Liver (tissue), 8 donors: ENCODE measurements at regions not wholly inside any gene's neighbourhood (a gene's known extent, or its start where the extent isn't known, plus 50 kb on each side); places are given as distances from the start of the nearest gene placed in this dataset.

Experiments
- DNase-seq: peaks from one replicate; pipeline ENCODE4 v3.0.0-alpha.2; 2017; ENCODE audit warnings: low spot score
- H3K27ac ChIP-seq, 2 donors: one replicate each; pipeline ENCODE4 v1.7.0; 2013; ENCODE audit warnings: inconsistent platforms in 2 of 2, low read length in 2 of 2, control low read depth in 1 of 2, low read depth in 1 of 2, mild to moderate bottlenecking in 1 of 2
- H3K27me3 ChIP-seq, 4 donors: one replicate each; pipeline versions ENCODE4 v1.6.1 to v1.7.0; 2013; ENCODE audit warnings: low read length in 3 of 4, inconsistent platforms in 1 of 4, mild to moderate bottlenecking in 1 of 4, moderate library complexity in 1 of 4; ENCODE audit not compliant: control insufficient read depth in 4 of 4, insufficient read depth in 4 of 4
- H3K36me3 ChIP-seq, 4 donors: one replicate each; pipeline versions ENCODE4 v1.6.1 to v1.7.0; 2013; ENCODE audit warnings: low read length in 3 of 4, mild to moderate bottlenecking in 3 of 4, low read depth in 1 of 4, moderate library complexity in 1 of 4; ENCODE audit not compliant: control insufficient read depth in 4 of 4, insufficient read depth in 3 of 4
- H3K4me1 ChIP-seq, 4 donors: one replicate each; pipeline versions ENCODE4 v1.6.1 to v1.7.0; 2013; ENCODE audit warnings: low read length in 3 of 4, mild to moderate bottlenecking in 3 of 4, moderate library complexity in 1 of 4; ENCODE audit not compliant: control insufficient read depth in 4 of 4, insufficient read depth in 4 of 4
- H3K4me3 ChIP-seq, 3 donors: one replicate each; pipeline versions ENCODE4 v1.6.1 to v1.7.0; 2013; ENCODE audit warnings: low read length in 3 of 3, control low read depth in 1 of 3, low read depth in 1 of 3, mild to moderate bottlenecking in 1 of 3
- H3K9ac ChIP-seq, 2 donors: one replicate each; pipeline ENCODE4 v1.7.0; 2013; ENCODE audit warnings: low read length in 2 of 2, mild to moderate bottlenecking in 2 of 2, moderate library complexity in 2 of 2, control low read depth in 1 of 2, low read depth in 1 of 2
- H3K9me3 ChIP-seq, 4 donors: one replicate each; pipeline versions ENCODE4 v1.6.1 to v1.7.0; 2013; ENCODE audit warnings: low read length in 3 of 4; ENCODE audit not compliant: control insufficient read depth in 4 of 4
- FOXA2 ChIP-seq: IDR thresholded peaks from 2 replicates; pipeline ENCODE4 v1.6.1; 2016; ENCODE audit warnings: antibody characterized with exemption
- GABPA ChIP-seq, 2 donors: IDR thresholded peaks in 1 of 2; conservative IDR thresholded peaks in 1 of 2; 2 replicates each; pipeline ENCODE4 v1.6.1; 2016; ENCODE audit warnings: antibody characterized with exemption in 2 of 2, mild to moderate bottlenecking in 1 of 2, moderate library complexity in 1 of 2
- HNF4G ChIP-seq: IDR thresholded peaks from 2 replicates; pipeline ENCODE4 v1.6.1; 2016; ENCODE audit warnings: antibody characterized with exemption
- JUND ChIP-seq, 2 donors: IDR thresholded peaks; 2 replicates each; pipeline ENCODE4 v1.6.1; 2016; ENCODE audit warnings: antibody characterized with exemption in 2 of 2
- NR2F2 ChIP-seq: IDR thresholded peaks from 2 replicates; pipeline ENCODE4 v1.6.1; 2016; ENCODE audit warnings: antibody characterized with exemption
- RXRA ChIP-seq, 2 donors: IDR thresholded peaks; 2 replicates each; pipeline ENCODE4 v1.6.1; 2017 to 2018; ENCODE audit warnings: antibody characterized with exemption in 2 of 2, mild to moderate bottlenecking in 1 of 2
- SP1 ChIP-seq: IDR thresholded peaks from 2 replicates; pipeline ENCODE4 v1.6.1; 2018; ENCODE audit warnings: antibody characterized with exemption, mild to moderate bottlenecking
- TAF1 ChIP-seq: conservative IDR thresholded peaks from 2 replicates; pipeline ENCODE4 v1.6.1; 2016; ENCODE audit warnings: antibody characterized with exemption, mild to moderate bottlenecking
- YY1 ChIP-seq: IDR thresholded peaks from 2 replicates; pipeline ENCODE4 v1.6.1; 2016; ENCODE audit warnings: antibody characterized with exemption, mild to moderate bottlenecking
- WGBS: extraction: QIAGEN DNeasy Blood & Tissue Kit; methylation state at CpG from one replicate; pipeline ENCODE4 v1.1.7; 2013; 5-methylcytosine and 5-hydroxymethylcytosine counted together
- TF ChIP-seq, protein P1 (sequence below): IDR thresholded peaks from 2 replicates; pipeline ENCODE4 v1.6.1; 2016; ENCODE audit warnings: antibody characterized with exemption
- TF ChIP-seq, protein P2 (sequence below): IDR thresholded peaks from 2 replicates; pipeline ENCODE4 v1.6.1; 2016; ENCODE audit warnings: antibody characterized with exemption
- TF ChIP-seq, protein P3 (sequence below): fragments of 150-350 bp; IDR thresholded peaks from 2 replicates; pipeline ENCODE4 v1.5.1; 2017; ENCODE audit warnings: improper control_type of control experiment, low read depth, low read length; ENCODE audit not compliant: missing input control
- donor health status: healthy.
- donor health status: healthy.
- donor health status: healthy.
- donor health status: healthy.
- donor health status: healthy.

DNA sequence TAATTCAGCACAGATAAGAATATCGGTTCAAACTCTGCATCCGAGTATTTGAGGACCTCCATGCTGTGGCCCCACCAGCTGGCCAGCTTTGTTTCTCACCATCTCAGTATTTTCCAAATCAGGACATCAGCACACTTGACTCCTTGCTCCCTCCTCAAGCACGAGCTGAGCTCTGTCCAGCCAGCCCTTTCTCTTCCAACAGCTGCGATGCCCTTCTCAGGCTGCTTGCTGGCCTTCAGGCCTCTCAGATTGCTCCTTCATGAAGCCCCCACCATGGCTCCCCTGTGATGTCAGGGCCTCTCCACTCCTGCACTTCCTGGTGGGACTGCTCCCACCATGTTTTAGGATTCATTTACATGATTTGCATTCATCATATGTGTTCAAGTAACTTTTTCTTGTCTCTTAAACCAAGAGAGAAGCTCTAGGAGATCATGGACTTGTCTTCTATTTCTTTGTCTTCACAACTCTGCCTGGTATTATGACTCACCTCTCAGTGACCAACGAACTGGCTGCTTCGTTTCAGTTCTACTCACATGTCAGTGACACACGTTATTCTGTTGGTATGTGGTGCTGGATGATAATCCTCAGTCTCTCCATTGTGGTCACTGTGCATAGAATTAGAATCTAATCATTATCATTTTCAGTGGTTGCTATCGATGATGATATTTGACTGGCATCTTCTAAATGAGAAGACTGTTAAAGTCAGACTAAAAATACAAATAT is 471.7 kb downstream of the EFNB2 start:
- DNase-seq, result no peak
- Histone ChIP-seq H3K27me3 (no peaks in the 10 kb centered on the region), H3K36me3 (no peaks in the 10 kb centered on the region), H3K9me3 (no peaks in the 10 kb centered on the region), H3K4me1 (no peaks in the 10 kb centered on the region), H3K27ac (no peak overlapping the region), H3K9ac (no peak overlapping the region), H3K4me3 (no peak overlapping the region)
- TF ChIP-seq TAF1 (no peak), HNF4G (no peak)
- WGBS, result 73% methylated on average over 8 of the region's 8 CpGs

DNA sequence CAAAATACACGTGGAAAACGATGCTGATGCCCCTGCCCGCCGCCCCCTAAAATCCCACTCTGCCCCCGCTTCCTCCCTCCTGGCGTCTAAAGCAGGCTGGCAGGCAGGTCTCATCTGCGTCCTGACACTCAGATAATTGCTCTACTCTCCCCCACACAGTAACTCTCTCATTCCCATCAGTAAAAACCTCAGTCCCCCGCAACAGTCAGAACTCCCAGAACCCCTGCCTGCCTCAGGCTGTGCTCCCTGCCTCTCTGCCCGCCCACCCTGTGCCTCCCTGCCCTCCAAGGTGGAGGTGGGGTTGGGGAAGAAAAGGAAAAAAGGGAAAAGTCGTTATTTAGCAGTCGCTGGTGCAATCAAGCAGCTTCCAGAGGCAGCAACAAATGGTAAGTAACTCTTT is 473.7 kb downstream of the EFNB2 start:
- TF ChIP-seq YY1, result no peak
- TF ChIP-seq, protein P1, sequence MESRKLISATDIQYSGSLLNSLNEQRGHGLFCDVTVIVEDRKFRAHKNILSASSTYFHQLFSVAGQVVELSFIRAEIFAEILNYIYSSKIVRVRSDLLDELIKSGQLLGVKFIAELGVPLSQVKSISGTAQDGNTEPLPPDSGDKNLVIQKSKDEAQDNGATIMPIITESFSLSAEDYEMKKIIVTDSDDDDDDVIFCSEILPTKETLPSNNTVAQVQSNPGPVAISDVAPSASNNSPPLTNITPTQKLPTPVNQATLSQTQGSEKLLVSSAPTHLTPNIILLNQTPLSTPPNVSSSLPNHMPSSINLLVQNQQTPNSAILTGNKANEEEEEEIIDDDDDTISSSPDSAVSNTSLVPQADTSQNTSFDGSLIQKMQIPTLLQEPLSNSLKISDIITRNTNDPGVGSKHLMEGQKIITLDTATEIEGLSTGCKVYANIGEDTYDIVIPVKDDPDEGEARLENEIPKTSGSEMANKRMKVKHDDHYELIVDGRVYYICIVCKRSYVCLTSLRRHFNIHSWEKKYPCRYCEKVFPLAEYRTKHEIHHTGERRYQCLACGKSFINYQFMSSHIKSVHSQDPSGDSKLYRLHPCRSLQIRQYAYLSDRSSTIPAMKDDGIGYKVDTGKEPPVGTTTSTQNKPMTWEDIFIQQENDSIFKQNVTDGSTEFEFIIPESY, result no peak
- TF ChIP-seq NR2F2, result no peak
- no peak for TF ChIP-seq GABPA (IDR thresholded peaks at IDR 0.05 in 1 of 2, conservative IDR thresholded peaks at IDR 0.05 in 1 of 2)
- TF ChIP-seq SP1, result no peak
- no peak for TF ChIP-seq FOXA2
- no peak for TF ChIP-seq HNF4G
- TF ChIP-seq, protein P2, sequence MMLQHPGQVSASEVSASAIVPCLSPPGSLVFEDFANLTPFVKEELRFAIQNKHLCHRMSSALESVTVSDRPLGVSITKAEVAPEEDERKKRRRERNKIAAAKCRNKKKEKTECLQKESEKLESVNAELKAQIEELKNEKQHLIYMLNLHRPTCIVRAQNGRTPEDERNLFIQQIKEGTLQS, result no peak
- TF ChIP-seq, protein P3, sequence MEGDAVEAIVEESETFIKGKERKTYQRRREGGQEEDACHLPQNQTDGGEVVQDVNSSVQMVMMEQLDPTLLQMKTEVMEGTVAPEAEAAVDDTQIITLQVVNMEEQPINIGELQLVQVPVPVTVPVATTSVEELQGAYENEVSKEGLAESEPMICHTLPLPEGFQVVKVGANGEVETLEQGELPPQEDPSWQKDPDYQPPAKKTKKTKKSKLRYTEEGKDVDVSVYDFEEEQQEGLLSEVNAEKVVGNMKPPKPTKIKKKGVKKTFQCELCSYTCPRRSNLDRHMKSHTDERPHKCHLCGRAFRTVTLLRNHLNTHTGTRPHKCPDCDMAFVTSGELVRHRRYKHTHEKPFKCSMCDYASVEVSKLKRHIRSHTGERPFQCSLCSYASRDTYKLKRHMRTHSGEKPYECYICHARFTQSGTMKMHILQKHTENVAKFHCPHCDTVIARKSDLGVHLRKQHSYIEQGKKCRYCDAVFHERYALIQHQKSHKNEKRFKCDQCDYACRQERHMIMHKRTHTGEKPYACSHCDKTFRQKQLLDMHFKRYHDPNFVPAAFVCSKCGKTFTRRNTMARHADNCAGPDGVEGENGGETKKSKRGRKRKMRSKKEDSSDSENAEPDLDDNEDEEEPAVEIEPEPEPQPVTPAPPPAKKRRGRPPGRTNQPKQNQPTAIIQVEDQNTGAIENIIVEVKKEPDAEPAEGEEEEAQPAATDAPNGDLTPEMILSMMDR, result no peak
- TF ChIP-seq RXRA (IDR thresholded peaks at IDR 0.05), result no peak
- TF ChIP-seq JUND (IDR thresholded peaks at IDR 0.05), result no peak
- TF ChIP-seq TAF1, result no peak
- H3K4me1 ChIP-seq, result no peaks in the 10 kb centered on the region
- H3K36me3 ChIP-seq, result no peaks in the 10 kb centered on the region
- DNase-seq, result no peak
- no peak overlapping the region for H3K4me3 ChIP-seq
- no peaks in the 10 kb centered on the region for H3K27me3 ChIP-seq
- no peak overlapping the region for H3K27ac ChIP-seq
- 67% methylated on average over 11 of the region's 11 CpGs for WGBS
- no peaks in the 10 kb centered on the region for H3K9me3 ChIP-seq
- H3K9ac ChIP-seq, result no peak overlapping the region

GRCh38 chr13:106056851-106057250 is 478.6 kb downstream of the EFNB2 start:
- TF ChIP-seq NR2F2, result no peak
- no peak overlapping the region for H3K9ac ChIP-seq
- H3K4me1 ChIP-seq, result no peaks in the 10 kb centered on the region
- H3K27me3 ChIP-seq, result no peaks in the 10 kb centered on the region
- WGBS, result 69% methylated on average over 2 of the region's 2 CpGs
- no peak for DNase-seq
- no peaks in the 10 kb centered on the region for H3K36me3 ChIP-seq
- no peaks in the 10 kb centered on the region for H3K9me3 ChIP-seq
- H3K4me3 ChIP-seq, result no peak overlapping the region
- H3K27ac ChIP-seq, result no peak overlapping the region
